ENCODE measurements at regions not wholly inside any gene's neighbourhood (a gene's known extent, or its start where the extent isn't known, plus 50 kb on each side); places are given as distances from the start of the nearest gene placed in this dataset.
"Not testable (repeated sequence)": the region's sequence is repeated elsewhere in the genome, so short reads cannot be mapped to it uniquely, and the experiment has no call there.

GRCh38 chr5:88615767-88616166 lies 267.2 kb downstream of the MEF2C start:
- not testable (repeated sequence) for TF ChIP-seq CTCF, POLR2A (IDR thresholded peaks at IDR 0.05)
